ENCODE measurements at regions not wholly inside any gene's neighbourhood (a gene's known extent, or its start where the extent isn't known, plus 50 kb on each side); places are given as distances from the start of the nearest gene placed in this dataset.

GRCh38 chr1:42005530-42005929 is 86.8 kb upstream of the HIVEP3 start:
- Mint-ChIP-seq H3K36me3 (no peaks in the 10 kb centered on the region), H3K4me1 (no peaks in the 10 kb centered on the region)
- no peaks in the 10 kb centered on the region for H3K36me3 ChIP-seq (replicated peaks in 1 of 2; ENCODE audit: control insufficient read depth in 1 of 2, insufficient read depth in 2 of 2, low read length in 2 of 2)

GRCh38 chr1:42004860-42005259 is 86.1 kb upstream of the HIVEP3 start:
- H3K4me2 ChIP-seq (replicated peaks; ENCODE audit: extremely low read depth, low read length, poor library complexity, severe bottlenecking), result no peak overlapping the region
- Mint-ChIP-seq H3K4me3 (no peak overlapping the region), H3K27me3 (ENCODE audit: low read depth in 3 of 3) (no peaks in the 10 kb centered on the region), H3K9me3 (no peaks in the 10 kb centered on the region), H3K36me3 (no peaks in the 10 kb centered on the region), H3K4me1 (no peaks in the 10 kb centered on the region), H3K27ac (no peak overlapping the region)
- DNase-seq, result no peak
- TF ChIP-seq CTCF (IDR thresholded peaks at IDR 0.05), result no peak
- H3K9me3 ChIP-seq (replicated peaks in 1 of 2; ENCODE audit: control insufficient read depth in 1 of 2, insufficient read depth in 1 of 2, low read length in 2 of 2), result no peaks in the 10 kb centered on the region
- H3K4me1 ChIP-seq (ENCODE audit: control insufficient read depth in 1 of 2, insufficient read depth in 2 of 2, low read length in 2 of 2), result no peaks in the 10 kb centered on the region
- H3K79me2 ChIP-seq (ENCODE audit: insufficient read depth, low read length), result no peaks in the 10 kb centered on the region
- no peak overlapping the region for H3K4me3 ChIP-seq (replicated peaks in 1 of 3; ENCODE audit: low read depth in 2 of 3, low read length in 3 of 3)
- no peak overlapping the region for H2AFZ ChIP-seq (ENCODE audit: insufficient read depth, low read depth, low read length, poor library complexity, severe bottlenecking)
- H3K27me3 ChIP-seq (ENCODE audit: control insufficient read depth in 2 of 2, insufficient read depth in 2 of 2, low read length in 2 of 2), result no peaks in the 10 kb centered on the region
- no peak overlapping the region for H3K27ac ChIP-seq (ENCODE audit: low read depth in 1 of 2, low read length in 2 of 2)
- H3K36me3 ChIP-seq (replicated peaks in 1 of 2; ENCODE audit: control insufficient read depth in 1 of 2, insufficient read depth in 2 of 2, low read length in 2 of 2), result no peaks in the 10 kb centered on the region
- no peak overlapping the region for H3K9ac ChIP-seq (ENCODE audit: insufficient read depth, low read length, poor library complexity, severe bottlenecking)
- intact Hi-C loops (cut with micrococcal nuclease), result no loop called here
- WGBS (ENCODE audit: insufficient coverage), result 93% methylated on average over 5 of the region's 5 CpGs
- H4K20me1 ChIP-seq (ENCODE audit: insufficient read depth, low read length), result no peaks in the 10 kb centered on the region

More at GRCh38 chr1:42005530-42005929, 86.8 kb upstream of the HIVEP3 start:
- intact Hi-C loops (cut with micrococcal nuclease), result no loop called here
- DNase-seq, result no peak
- H3K27ac Mint-ChIP-seq, result no peak overlapping the region
- H3K27me3 Mint-ChIP-seq (ENCODE audit: low read depth in 3 of 3), result no peaks in the 10 kb centered on the region
- Histone ChIP-seq H3K9ac (ENCODE audit: insufficient read depth, low read length, poor library complexity, severe bottlenecking) (no peak overlapping the region), H3K4me1 (ENCODE audit: control insufficient read depth in 1 of 2, insufficient read depth in 2 of 2, low read length in 2 of 2) (no peaks in the 10 kb centered on the region), H2AFZ (ENCODE audit: insufficient read depth, low read depth, low read length, poor library complexity, severe bottlenecking) (no peak overlapping the region), H3K79me2 (ENCODE audit: insufficient read depth, low read length) (no peaks in the 10 kb centered on the region), H3K27me3 (ENCODE audit: control insufficient read depth in 2 of 2, insufficient read depth in 2 of 2, low read length in 2 of 2) (no peaks in the 10 kb centered on the region), H3K4me2 (replicated peaks; ENCODE audit: extremely low read depth, low read length, poor library complexity, severe bottlenecking) (no peak overlapping the region), H3K4me3 (replicated peaks in 1 of 3; ENCODE audit: low read depth in 2 of 3, low read length in 3 of 3) (no peak overlapping the region), H3K27ac (ENCODE audit: low read depth in 1 of 2, low read length in 2 of 2) (no peak overlapping the region), H4K20me1 (ENCODE audit: insufficient read depth, low read length) (no peaks in the 10 kb centered on the region), H3K9me3 (replicated peaks in 1 of 2; ENCODE audit: control insufficient read depth in 1 of 2, insufficient read depth in 1 of 2, low read length in 2 of 2) (no peaks in the 10 kb centered on the region)
- no CpG with 5 or more reads among the region's 2 CpGs for WGBS (ENCODE audit: insufficient coverage)
- H3K9me3 Mint-ChIP-seq, result no peaks in the 10 kb centered on the region
- no peak for TF ChIP-seq CTCF (IDR thresholded peaks at IDR 0.05)
- H3K4me3 Mint-ChIP-seq, result no peak overlapping the region

Measured in CD14-positive monocyte (primary cell).